MCF 10A (cell line): ENCODE measurements at regions not wholly inside any gene's neighbourhood (a gene's known extent, or its start where the extent isn't known, plus 50 kb on each side); places are given as distances from the start of the nearest gene placed in this dataset.

ENCODE experiments used
- BruUV-seq: library from RNA; stranded (reverse); fragments of 400-500 nt; replicated peaks from 2 replicates; lab custom pipeline; 2021; lab: Mats Ljungman, UMichigan
- CTCF ChIA-PET: fragments of 300-600 bp; sonication (Branson Sonifier 250); formaldehyde crosslinking; extraction: SDS; loops from one replicate; lab custom pipeline; 2021; ENCODE audit warnings: antibody characterized with exemption, inconsistent platforms; lab: Yijun Ruan, JAX
- POLR2A ChIA-PET: fragments of 300-600, 350-650 bp; sonication (Branson Sonifier 250); formaldehyde crosslinking; extraction: SDS; loops from one replicate; lab custom pipeline; 2020; ENCODE audit warnings: antibody characterized with exemption, inconsistent platforms; lab: Yijun Ruan, JAX
- DNase-seq: peaks from one replicate; pipeline ENCODE4 v3.0.0-alpha.2; 2018; ENCODE audit not compliant: unreplicated experiment
- H3K27ac Mint-ChIP-seq: one replicate; pipeline ENCODE4 v1.8.0; 2022; ENCODE audit warnings: mild to moderate bottlenecking, low read depth, mixed read lengths; ENCODE audit not compliant: unreplicated experiment
- H3K27me3 Mint-ChIP-seq: one replicate; pipeline ENCODE4 v1.8.0; 2022; ENCODE audit warnings: mixed read lengths; ENCODE audit not compliant: insufficient read depth, unreplicated experiment
- H3K36me3 Mint-ChIP-seq: one replicate; pipeline ENCODE4 v1.8.0; 2022; ENCODE audit warnings: mild to moderate bottlenecking, moderate library complexity, mixed read lengths; ENCODE audit not compliant: insufficient read depth, unreplicated experiment
- H3K4me1 Mint-ChIP-seq: one replicate; pipeline ENCODE4 v1.8.0; 2022; ENCODE audit warnings: mixed read lengths; ENCODE audit not compliant: insufficient read depth, unreplicated experiment
- H3K4me3 Mint-ChIP-seq: one replicate; pipeline ENCODE4 v1.8.0; 2022; ENCODE audit warnings: mild to moderate bottlenecking, moderate library complexity, mixed read lengths; ENCODE audit not compliant: unreplicated experiment
- H3K9me3 Mint-ChIP-seq: one replicate; pipeline ENCODE4 v1.8.0; 2022; ENCODE audit warnings: mixed read lengths; ENCODE audit not compliant: unreplicated experiment
- CTCF ChIP-seq: fragments of 200-600 bp; IDR thresholded peaks from one replicate; pipeline ENCODE4 v1.8.0; 2022; ENCODE audit warnings: antibody characterized with exemption, mild to moderate bottlenecking; ENCODE audit not compliant: unreplicated experiment
- intact Hi-C: fragments of 100-400 bp; cut with micrococcal nuclease; formaldehyde crosslinking; loops from 2 replicates; pipeline ENCODE4 v1.14.1; 2022

GRCh38 chr4:130812117-130812765 is 1716.3 kb downstream of the C4orf33 start:
- no peaks in the 10 kb centered on the region for H3K36me3 Mint-ChIP-seq
- no peak overlapping the region for H3K4me3 Mint-ChIP-seq
- no peak for DNase-seq
- intact Hi-C loops: no loop called here
- H3K27me3 Mint-ChIP-seq: no peaks in the 10 kb centered on the region
- no peak for TF ChIP-seq CTCF
- BruUV-seq: no TSS peak
- H3K9me3 Mint-ChIP-seq: no peaks in the 10 kb centered on the region
- no peaks in the 10 kb centered on the region for H3K4me1 Mint-ChIP-seq
- ChIA-PET CTCF (interaction anchor here (0.8 to 1.1 kb wide), 3 partner anchors 107 to 1463 kb away, joined by 3 to 5 read pairs (median 3); no protein-coding TSS in a partner anchor), POLR2A (no interaction called here)
- no peak overlapping the region for H3K27ac Mint-ChIP-seq

GRCh38 chr4:130814896-130815295 is 1718.9 kb downstream of the C4orf33 start:
- Mint-ChIP-seq H3K4me1 (no peaks in the 10 kb centered on the region), H3K36me3 (no peaks in the 10 kb centered on the region), H3K9me3 (no peaks in the 10 kb centered on the region), H3K27me3 (no peaks in the 10 kb centered on the region), H3K27ac (no peak overlapping the region), H3K4me3 (no peak overlapping the region)
- no TSS peak for BruUV-seq
- CTCF ChIA-PET: interaction anchor here (0.6 to 2.2 kb wide), 3 partner anchors 10 to 31 kb away, joined by 3 to 7 read pairs (median 3); no protein-coding TSS in a partner anchor
- no peak for TF ChIP-seq CTCF
- DNase-seq: no peak
- POLR2A ChIA-PET: no interaction called here
- intact Hi-C loops: no loop called here

DNA sequence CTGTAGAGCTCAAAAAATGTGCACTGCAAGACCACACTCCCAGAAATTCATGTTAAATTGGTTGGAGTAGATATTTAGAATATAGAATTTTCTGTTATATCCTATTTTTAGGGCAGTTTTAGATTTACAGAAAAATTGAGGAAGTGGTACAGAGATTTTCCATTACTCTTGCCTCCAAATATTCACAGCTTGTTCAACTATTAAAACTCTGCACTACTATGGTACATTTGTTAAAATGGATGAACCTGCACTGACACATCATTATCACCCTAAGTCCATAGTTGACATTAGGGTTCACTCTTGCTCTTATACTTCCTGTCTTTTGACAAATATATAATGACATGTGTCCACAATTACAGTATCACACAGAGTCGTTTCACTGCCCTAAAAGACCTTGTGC is 1724.5 kb downstream of the C4orf33 start:
- Mint-ChIP-seq H3K4me3 (no peak overlapping the region), H3K36me3 (no peaks in the 10 kb centered on the region), H3K27ac (no peak overlapping the region), H3K4me1 (no peaks in the 10 kb centered on the region), H3K27me3 (no peaks in the 10 kb centered on the region), H3K9me3 (no peaks in the 10 kb centered on the region)
- DNase-seq: no peak
- intact Hi-C loops: no loop called here
- no peak for TF ChIP-seq CTCF
- no TSS peak for BruUV-seq
- ChIA-PET CTCF (no interaction called here), POLR2A (no interaction called here)

DNA sequence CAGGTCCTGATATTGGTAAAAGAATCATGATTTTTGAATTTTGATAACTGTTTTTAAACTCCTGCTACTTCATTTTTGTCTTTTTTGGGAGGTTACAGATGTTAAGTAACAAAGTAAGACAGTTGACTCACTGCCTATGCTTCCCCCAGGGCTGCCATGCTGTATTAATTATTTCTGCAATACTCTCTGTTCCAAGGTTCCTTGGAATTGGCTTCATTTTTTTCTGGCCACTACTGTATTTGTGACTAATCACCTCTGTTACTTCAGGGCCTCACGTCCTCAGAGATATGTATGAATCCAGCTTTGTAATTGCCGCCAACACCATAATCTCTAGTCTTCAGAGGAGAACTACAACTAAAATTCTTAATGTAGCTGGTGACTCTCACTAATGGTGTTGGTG is 1729.3 kb downstream of the C4orf33 start:
- DNase-seq: no peak
- H3K4me3 Mint-ChIP-seq: no peak overlapping the region
- H3K27ac Mint-ChIP-seq: no peak overlapping the region
- no peak for TF ChIP-seq CTCF
- BruUV-seq: no TSS peak
- POLR2A ChIA-PET: no interaction called here
- H3K27me3 Mint-ChIP-seq: no peaks in the 10 kb centered on the region
- H3K9me3 Mint-ChIP-seq: no peaks in the 10 kb centered on the region
- H3K36me3 Mint-ChIP-seq: no peaks in the 10 kb centered on the region
- intact Hi-C loops: no loop called here
- no peaks in the 10 kb centered on the region for H3K4me1 Mint-ChIP-seq
- CTCF ChIA-PET: no interaction called here
